ENCODE measurements at regions not wholly inside any gene's neighbourhood (a gene's known extent, or its start where the extent isn't known, plus 50 kb on each side); places are given as distances from the start of the nearest gene placed in this dataset.
"Not testable (repeated sequence)": the region's sequence is repeated elsewhere in the genome, so short reads cannot be mapped to it uniquely, and the experiment has no call there.

DNA sequence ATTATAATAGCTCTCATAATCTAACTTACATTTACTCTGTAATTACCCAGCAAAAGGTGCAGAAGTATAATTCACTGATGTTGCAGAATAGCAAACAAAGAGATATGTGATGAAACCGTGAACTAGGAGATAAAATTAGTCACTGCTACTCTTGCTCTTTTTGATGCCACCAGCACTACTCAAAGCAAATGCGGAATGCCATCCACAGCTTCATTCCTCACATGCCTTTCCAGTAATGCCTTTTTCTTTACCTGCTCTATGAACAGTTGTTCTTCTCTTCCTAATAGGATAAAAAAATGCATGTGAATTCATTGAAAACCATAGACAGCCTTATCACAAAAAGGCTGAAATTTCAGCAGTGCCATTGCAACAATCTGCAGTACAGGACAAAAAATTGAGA, 1129.5 kb downstream of the DIAPH3 start:
- DNase-seq, result no peak

DNA sequence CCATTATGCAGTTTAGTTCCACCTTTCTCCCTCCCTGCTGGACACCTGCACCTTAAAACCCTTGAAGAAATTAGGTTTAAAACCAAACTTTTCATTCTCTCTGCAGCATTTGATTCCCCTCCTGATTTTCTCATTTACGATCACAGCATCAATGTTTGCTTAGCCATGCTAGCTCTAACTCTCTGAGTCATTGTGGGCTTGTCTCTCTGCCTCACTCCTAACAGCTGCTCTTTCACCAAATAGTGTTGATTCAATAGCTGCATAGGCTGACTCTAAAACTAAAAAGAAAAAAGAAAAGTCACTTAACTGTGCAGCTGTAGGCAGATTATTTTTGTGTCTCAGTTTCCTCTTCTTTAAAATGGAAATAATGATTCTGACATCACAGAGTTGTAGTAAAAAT, 1124.9 kb downstream of the DIAPH3 start:
- no peak for DNase-seq

DNA sequence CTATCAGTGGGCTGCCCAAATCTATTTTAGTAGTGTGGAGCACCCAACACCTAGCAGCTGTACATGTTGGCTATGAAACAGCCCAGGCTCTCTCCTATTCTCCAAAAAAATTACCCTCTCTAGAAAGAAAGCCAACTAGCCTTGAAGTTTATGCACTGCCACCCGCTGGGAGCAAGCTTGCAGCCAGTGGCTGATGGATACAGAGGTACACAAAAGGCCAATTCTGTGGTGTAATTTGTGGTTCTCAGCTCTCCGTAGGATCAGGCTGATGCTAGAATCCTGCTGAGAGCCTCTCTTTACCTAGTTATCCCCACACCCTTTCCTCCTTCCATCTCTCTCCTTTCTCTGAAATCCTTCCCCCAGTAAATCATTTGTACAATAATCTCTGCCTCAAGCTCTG, 1120.7 kb downstream of the DIAPH3 start:
- no peak for DNase-seq

- no peak for DNase-seq
Measured at GRCh38 chr13:59047546-59047945, 1116.2 kb downstream of the DIAPH3 start.

DNA sequence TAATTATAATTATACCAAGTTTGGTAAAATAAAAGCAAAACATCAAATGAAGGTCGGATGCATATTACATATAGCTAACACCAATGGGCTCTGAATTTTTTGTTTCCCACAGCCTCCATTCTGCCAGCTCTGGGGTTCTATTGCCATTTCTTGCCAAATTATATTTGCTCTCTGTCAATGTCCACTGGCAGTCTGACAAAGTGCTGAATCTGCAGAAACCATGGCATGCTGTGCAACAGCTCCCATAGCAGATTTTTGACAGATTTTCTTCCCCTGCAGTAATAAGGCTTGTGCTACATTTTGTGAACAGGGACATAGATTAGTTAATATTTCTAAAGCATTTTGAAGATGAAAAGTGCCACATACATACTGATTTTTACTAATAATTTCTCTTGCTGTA, 1102.1 kb downstream of the DIAPH3 start:
- no peak for DNase-seq

DNA sequence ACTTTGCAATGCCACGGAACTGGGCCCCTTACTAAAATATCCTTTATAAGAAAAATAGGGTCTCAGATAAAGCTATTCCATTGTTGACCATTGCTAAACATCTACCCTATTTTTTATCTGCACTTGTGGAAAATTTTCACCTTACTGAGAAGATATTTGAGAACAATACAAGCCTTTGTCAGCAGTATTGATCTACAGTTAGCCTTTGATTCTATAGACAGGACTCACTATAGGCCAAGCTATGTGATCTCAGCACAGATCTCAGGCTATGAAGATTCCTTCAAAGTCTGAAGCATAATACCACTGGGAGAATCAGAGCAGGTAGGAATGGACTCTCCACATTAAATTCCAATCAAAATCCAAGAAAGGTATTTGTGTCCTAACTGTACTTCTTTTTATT, 1099.7 kb downstream of the DIAPH3 start:
- DNase-seq, result no peak

- DNase-seq, result not testable (repeated sequence)
Measured at GRCh38 chr13:59076386-59076785, 1087.3 kb downstream of the DIAPH3 start.

GRCh38 chr13:59086147-59086546, 1077.6 kb downstream of the DIAPH3 start:
- DNase-seq, result no peak

DNA sequence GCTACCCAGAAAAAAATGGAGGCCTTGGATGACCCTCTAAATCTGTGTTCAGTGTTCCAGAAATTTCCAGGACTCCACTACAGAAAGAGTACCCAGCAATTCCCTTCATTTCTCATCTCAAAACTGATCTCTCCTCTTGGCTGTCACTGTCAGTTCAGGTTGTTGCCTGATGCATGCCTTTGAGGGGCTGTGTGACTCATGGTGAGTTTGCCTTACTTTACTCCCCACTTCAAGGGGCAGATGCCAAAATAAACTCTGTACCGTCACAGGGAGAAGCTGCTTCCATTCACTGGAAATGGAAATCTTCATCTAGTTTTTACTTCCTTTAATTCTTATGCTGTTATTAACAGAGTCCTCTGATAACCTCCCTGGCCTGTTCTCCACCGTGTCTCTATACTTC, 1075.0 kb downstream of the DIAPH3 start:
- no peak for DNase-seq

- DNase-seq, result peak in 1 of 2 experiments; percentile 53
Measured at GRCh38 chr13:59094181-59094580, 1069.5 kb downstream of the DIAPH3 start.

GRCh38 chr13:59099182-59099974, 1064.3 kb downstream of the DIAPH3 start:
- no peak for DNase-seq

DNA sequence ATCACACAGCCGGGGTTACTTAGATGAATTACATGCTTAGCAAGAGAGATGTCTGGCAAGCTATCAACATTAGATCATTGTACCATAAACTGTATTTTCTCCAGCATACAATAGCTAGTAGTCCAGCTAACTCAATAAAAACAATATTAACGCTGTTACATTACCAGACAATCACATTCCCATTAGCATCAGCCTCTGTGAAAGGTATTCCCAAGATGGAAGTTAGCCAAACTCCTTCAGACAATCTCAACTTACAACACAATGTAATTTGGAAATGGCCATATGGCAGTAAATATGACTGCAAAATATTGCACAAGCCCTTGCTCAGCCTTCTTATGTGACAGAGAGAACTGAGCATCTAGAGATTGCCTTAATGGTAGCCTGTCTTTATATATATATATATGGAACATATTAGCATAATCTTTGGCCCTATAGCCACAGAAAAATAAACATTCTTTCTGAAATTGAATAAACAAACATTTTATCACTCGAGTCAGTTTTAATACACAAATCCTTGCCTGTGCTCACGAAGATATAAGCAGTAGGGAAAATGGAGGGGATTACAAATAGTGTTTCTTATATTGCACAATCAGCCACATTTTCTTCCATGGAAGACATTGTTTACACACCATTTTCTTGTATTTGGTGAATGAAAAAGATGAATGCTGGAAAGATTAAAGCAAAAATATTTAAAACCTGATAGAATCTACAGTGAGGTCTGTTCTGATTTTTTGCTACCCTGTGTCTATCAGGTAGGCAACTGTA, 1060.5 kb downstream of the DIAPH3 start:
- peak; percentile 55 to 87 for DNase-seq

- no peak for DNase-seq
Measured at GRCh38 chr13:59111751-59112171, 1052.0 kb downstream of the DIAPH3 start.

DNA sequence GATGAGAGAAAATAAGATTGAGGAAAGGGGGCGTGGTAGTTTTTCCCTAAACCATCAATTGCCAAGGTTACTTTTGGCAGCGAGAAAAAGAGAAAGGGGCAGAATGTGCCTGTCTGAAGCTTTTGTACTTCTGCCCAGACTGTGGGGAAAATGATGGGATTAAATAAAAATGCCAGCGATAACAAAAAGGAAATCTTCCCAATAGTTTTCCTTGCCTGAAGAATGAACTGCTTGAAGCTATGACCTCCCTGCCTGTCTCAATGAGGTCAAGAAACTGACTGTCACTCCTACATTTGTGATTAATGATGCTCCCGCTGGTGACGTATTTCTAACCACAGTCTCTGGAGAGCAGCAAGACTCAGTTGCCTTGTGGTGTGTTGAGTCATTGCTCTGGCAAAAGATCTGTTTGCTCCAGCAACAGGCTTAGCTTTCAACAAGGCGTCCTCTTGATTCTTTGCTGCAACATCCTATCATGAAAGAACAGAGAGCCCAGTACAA, 1051.5 kb downstream of the DIAPH3 start:
- no peak for DNase-seq

DNA sequence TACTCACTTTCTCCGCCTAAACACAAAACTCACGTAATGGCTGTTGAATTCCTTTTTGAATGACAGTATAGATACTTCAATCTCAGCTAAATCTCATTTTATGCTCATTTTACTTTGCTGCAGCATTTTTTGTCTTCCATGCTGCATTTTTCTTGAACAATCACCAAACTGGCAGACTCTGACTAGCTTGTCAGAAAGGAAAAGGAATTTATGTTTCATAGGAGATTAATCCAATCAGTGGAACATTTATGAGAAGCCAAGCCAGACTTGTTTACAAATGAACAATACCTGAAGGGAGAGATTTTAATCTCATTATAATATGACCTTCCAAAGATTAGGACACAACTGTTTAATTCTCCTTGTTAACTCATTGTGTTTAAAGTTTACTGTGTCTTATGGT, 1044.3 kb downstream of the DIAPH3 start:
- no peak for DNase-seq

- DNase-seq, result no peak
Measured at GRCh38 chr13:59120297-59120843, 1043.4 kb downstream of the DIAPH3 start.

DNA sequence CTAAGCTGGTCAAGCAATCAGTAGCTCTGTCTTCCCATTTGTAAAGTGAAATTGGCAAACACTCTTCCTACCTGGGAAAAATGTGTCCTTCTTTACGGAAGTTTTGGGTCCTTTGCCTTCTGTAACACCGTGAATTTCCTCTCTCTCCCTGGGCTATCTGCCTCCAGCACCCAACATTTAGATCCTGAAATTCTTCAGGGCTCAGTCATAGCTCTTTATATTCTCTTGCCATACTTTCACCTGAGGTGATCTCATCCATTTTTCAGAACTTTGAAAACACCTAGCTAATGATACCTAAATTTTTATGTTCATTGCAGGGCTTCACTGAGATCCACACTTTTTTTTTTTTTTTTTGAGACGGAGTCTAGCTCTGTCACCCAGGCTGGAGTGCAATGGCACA, 1042.2 kb downstream of the DIAPH3 start:
- no peak for DNase-seq

- DNase-seq, result no peak
Measured at GRCh38 chr13:59126474-59126873, 1037.3 kb downstream of the DIAPH3 start.

DNA sequence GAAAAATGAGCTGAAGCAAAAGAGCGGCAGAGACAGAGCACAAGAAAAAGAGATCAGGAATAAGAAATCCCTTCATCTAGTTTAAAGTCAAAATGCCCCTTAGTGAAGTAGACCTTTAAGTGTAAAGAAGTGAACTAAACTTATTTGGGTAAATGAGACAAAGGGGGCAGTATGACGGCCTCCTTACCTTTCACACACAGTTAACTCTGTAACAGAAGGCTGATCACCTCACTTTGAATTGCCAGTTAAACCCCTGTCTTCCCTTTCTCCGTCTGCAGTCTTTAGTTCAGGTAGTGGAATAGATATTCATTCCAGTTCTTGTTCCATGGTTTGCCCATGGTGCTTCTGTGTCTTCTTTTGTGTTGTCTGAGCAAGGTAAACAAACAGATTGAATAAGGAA, 1029.8 kb downstream of the DIAPH3 start:
- DNase-seq, result no peak

GRCh38 chr13:59144700-59145099, 1019.0 kb downstream of the DIAPH3 start:
- DNase-seq, result no peak

DNA sequence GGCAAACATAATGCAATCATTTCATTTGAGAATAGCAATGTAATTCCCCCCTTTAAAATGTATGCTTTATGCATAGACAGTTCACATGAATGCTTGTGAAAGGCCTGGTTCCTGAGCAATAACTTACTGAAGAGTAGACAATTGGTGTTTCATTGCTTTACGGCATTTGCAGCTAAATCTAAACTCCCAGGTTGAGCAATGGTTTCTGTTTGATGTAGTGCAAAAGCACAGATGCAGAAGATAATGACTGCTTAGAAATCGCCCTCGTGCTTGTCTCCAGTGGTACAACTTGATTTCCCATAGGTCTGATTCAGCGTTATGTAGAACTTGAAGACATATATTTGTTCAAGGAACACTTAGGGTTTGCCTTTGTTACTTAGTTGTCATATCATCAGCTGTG, 1018.3 kb downstream of the DIAPH3 start:
- no peak for DNase-seq

DNA sequence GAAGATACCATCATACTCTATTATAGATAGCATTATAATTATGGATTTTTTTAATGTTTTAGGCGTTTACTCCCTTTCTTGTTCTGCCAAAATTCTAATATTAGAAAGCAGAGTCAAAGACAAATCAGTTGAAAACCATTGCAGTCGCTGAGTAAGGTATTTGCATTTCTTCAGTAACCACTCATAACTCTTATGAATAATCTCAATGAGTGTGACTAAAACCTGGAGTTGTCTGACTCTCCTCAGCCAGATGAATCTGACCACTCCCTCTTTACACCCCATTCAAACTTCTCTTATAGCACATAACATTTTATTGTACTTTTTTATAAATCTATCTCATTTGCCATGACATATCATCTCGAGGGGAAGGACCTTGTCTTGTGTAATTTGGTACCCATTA, 1006.5 kb downstream of the DIAPH3 start:
- DNase-seq, result no peak

DNA sequence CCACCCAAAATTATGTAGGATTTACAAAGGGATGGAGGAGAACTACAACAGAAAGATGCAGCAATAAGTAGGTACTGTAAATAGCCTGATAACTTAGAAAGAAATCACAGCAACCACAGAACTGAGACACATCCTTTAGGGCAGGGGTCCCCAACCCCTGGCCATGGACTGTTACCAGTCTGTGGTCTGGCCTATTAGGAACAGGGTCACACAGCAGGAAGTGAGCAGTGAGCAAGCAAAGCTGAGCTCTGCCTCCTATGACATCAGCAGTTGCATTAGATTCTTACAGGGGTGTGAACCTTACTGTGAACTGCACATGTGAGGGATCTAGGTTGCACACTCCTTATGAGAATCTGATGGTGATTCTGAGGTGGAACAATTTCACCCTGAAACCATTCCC, 997.6 kb downstream of the DIAPH3 start:
- no peak for DNase-seq

- DNase-seq, result no peak
Measured at GRCh38 chr13:59172076-59172475, 991.7 kb downstream of the DIAPH3 start.
